ENCODE measurements at regions not wholly inside any gene's neighbourhood (a gene's known extent, or its start where the extent isn't known, plus 50 kb on each side); places are given as distances from the start of the nearest gene placed in this dataset.

DNA sequence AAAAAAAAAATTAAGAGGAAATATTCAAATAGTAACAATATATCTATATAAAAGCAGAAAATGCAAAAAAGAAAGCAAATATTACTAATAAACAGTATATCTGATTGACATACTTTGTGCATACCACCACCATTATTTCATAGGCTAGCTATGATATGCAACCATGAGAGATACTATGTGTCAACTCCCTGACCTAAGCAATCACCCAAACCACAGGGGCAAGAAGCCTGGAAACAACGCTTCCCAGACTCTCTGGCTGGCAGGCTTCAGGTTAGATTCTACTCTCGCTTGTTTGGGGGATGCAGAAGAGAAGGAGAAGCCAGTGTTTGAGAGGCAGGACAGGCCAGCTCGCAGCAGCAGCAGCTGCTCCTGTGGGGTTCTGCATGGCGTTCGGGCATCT, 169.3 kb upstream of the TPM1 start:
- intact Hi-C loops (cut with DNase I; ENCODE audit: low total_unique reads): no loop called here
- Histone ChIP-seq H3K9me3 (no peaks in the 10 kb centered on the region), H3K27ac (peak overlapping the region in 3 of 5 donors; percentile 69 to 86 (median 75)), H3K4me1 (peaks cover 0 to 22% (median 8%) of the 10 kb centered on the region in 4 donors), H3K36me3 (no peaks in the 10 kb centered on the region), H3K4me3 (no peak overlapping the region), H3K27me3 (no peaks in the 10 kb centered on the region)
- TF ChIP-seq, protein P1, sequence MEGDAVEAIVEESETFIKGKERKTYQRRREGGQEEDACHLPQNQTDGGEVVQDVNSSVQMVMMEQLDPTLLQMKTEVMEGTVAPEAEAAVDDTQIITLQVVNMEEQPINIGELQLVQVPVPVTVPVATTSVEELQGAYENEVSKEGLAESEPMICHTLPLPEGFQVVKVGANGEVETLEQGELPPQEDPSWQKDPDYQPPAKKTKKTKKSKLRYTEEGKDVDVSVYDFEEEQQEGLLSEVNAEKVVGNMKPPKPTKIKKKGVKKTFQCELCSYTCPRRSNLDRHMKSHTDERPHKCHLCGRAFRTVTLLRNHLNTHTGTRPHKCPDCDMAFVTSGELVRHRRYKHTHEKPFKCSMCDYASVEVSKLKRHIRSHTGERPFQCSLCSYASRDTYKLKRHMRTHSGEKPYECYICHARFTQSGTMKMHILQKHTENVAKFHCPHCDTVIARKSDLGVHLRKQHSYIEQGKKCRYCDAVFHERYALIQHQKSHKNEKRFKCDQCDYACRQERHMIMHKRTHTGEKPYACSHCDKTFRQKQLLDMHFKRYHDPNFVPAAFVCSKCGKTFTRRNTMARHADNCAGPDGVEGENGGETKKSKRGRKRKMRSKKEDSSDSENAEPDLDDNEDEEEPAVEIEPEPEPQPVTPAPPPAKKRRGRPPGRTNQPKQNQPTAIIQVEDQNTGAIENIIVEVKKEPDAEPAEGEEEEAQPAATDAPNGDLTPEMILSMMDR (IDR thresholded peaks at IDR 0.05): no peak
- TF ChIP-seq POLR2A (IDR thresholded peaks at IDR 0.05): no peak
- TF ChIP-seq POLR2AphosphoS5 (IDR thresholded peaks at IDR 0.05): no peak
- no peak for TF ChIP-seq EP300 (IDR thresholded peaks at IDR 0.05)
- no peak for DNase-seq
- WGBS, 5 donors: 70 to 96% (median 90%) methylated on average over 5 of the region's 5 CpGs

DNA sequence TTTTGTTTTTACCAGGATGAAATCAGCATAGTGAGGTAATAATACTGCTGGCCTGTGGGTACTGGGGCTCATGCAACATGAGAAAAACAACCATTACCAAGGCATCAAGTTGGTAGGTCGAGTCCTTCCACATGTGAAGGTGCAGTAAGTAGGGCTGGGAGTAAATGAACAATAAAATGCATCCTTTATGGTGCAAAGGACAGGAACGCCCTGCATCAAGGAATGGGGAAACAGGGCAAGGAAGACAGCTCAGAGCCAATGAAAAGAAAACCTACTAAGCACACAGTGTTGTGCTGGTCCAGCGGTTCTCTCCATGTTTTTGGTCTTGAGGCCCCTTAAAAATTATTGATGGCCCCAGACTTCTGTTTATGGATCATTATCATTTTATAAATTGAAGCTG, 168.5 kb upstream of the TPM1 start:
- Histone ChIP-seq H3K4me3 (no peak overlapping the region), H3K27ac (peak overlapping the region in 3 of 5 donors; percentile 69 to 86 (median 75)), H3K27me3 (no peaks in the 10 kb centered on the region), H3K36me3 (no peaks in the 10 kb centered on the region), H3K4me1 (peaks cover 0 to 24% (median 8%) of the 10 kb centered on the region in 4 donors), H3K9me3 (no peaks in the 10 kb centered on the region)
- no peak for DNase-seq
- 66 to 88% (median 83%) methylated on average over 3 of the region's 3 CpGs for WGBS, 5 donors
- no peak for TF ChIP-seq POLR2AphosphoS5 (IDR thresholded peaks at IDR 0.05)
- TF ChIP-seq POLR2A (IDR thresholded peaks at IDR 0.05): no peak
- TF ChIP-seq, protein P1 (IDR thresholded peaks at IDR 0.05): no peak
- TF ChIP-seq EP300 (IDR thresholded peaks at IDR 0.05): no peak
- intact Hi-C loops (cut with DNase I; ENCODE audit: low total_unique reads): no loop called here

DNA sequence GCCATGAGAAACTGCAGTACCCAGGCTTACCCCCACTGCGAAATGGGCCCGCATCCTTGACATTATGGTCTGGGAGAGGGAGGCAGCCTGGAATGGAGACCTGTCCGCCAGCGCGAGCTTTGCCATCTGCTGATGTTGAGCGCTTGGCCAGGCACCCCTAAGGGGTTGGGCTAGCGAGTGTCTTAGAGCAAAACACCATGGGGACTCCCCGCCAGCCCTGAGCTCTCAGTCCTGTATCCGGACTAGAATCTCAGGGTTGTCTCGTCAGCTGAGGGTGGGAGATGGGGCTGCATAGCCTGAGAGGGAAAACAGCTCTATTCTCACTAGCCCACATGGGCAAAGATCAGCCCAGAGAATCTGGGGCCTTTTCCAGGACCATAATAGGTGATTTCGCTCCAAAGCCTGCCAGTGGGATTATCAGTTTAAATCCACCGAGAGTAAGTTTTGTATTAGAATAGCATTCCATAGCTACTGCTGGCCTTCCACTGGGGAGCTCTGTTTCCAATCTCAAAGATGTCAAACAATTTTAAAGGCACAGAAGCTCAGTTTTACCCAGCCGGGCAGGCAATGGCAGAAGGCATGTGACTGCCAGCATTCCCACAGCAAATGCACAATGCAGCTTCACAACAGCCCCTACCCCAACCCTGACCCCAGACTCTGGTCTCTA, 167.5 kb upstream of the TPM1 start:
- Histone ChIP-seq H3K4me1 (peaks cover 0 to 24% (median 12%) of the 10 kb centered on the region in 4 donors), H3K27ac (peak overlapping the region in 3 of 5 donors; percentile 69 to 86 (median 75)), H3K9me3 (no peaks in the 10 kb centered on the region), H3K4me3 (no peak overlapping the region), H3K36me3 (no peaks in the 10 kb centered on the region), H3K27me3 (no peaks in the 10 kb centered on the region)
- 65 to 86% (median 73%) methylated on average over 12 to 13 of the region's 13 CpGs for WGBS, 5 donors
- TF ChIP-seq POLR2A (IDR thresholded peaks at IDR 0.05) (no peak), POLR2AphosphoS5 (IDR thresholded peaks at IDR 0.05) (peak in 2 of 3 donors; percentile 21 to 46), EP300 (IDR thresholded peaks at IDR 0.05) (no peak)
- TF ChIP-seq, protein P1 (IDR thresholded peaks at IDR 0.05): no peak
- intact Hi-C loops (cut with DNase I; ENCODE audit: low total_unique reads): no loop called here
- DNase-seq: peak in 1 of 2 donors; percentile 72

- no peaks in the 10 kb centered on the region for H3K27me3 ChIP-seq
- H3K9me3 ChIP-seq: no peaks in the 10 kb centered on the region
- 73 to 90% (median 85%) methylated on average over 4 of the region's 4 CpGs for WGBS, 5 donors
- DNase-seq: no peak
- peaks cover 0 to 24% (median 13%) of the 10 kb centered on the region in 4 donors for H3K4me1 ChIP-seq
- no peak overlapping the region for H3K4me3 ChIP-seq
- H3K36me3 ChIP-seq: no peaks in the 10 kb centered on the region
- intact Hi-C loops (cut with DNase I; ENCODE audit: low total_unique reads): no loop called here
- TF ChIP-seq, protein P1 (IDR thresholded peaks at IDR 0.05): no peak
- TF ChIP-seq POLR2AphosphoS5 (IDR thresholded peaks at IDR 0.05): no peak
- no peak for TF ChIP-seq POLR2A (IDR thresholded peaks at IDR 0.05)
- no peak for TF ChIP-seq EP300 (IDR thresholded peaks at IDR 0.05)
- H3K27ac ChIP-seq: peak overlapping the region in 3 of 5 donors; percentile 69 to 86 (median 75)
These were observed 166.9 kb upstream of the TPM1 start for GRCh38 chr15:62875626-62876021.
